Gastrocnemius medialis (tissue), 4 donors: ENCODE measurements at regions not wholly inside any gene's neighbourhood (a gene's known extent, or its start where the extent isn't known, plus 50 kb on each side); places are given as distances from the start of the nearest gene placed in this dataset.

Experiments
- POLR2A ChIP-seq, 2 donors: fragments of 450-650 bp; IDR thresholded peaks; one replicate each; pipeline ENCODE4 v1.6.1; 2017; ENCODE audit warnings: antibody characterized with exemption in 2 of 2, mild to moderate bottlenecking in 2 of 2, moderate library complexity in 2 of 2
- TF ChIP-seq, protein P1 (sequence below), 5 experiments: fragments of 450-650 bp in 3 of 5; fragments of 200-600 bp in 2 of 5; sonication (generic) in 2 of 5; IDR thresholded peaks in 4 of 5; conservative IDR thresholded peaks in 1 of 5; 1 replicate in 4 of 5; 2 replicates in 1 of 5; pipeline ENCODE4 v1.5.1; 2016 to 2019; ENCODE audit warnings: antibody characterized with exemption in 5 of 5, mild to moderate bottlenecking in 3 of 5, moderate library complexity in 3 of 5

- TF ChIP-seq, protein P1, sequence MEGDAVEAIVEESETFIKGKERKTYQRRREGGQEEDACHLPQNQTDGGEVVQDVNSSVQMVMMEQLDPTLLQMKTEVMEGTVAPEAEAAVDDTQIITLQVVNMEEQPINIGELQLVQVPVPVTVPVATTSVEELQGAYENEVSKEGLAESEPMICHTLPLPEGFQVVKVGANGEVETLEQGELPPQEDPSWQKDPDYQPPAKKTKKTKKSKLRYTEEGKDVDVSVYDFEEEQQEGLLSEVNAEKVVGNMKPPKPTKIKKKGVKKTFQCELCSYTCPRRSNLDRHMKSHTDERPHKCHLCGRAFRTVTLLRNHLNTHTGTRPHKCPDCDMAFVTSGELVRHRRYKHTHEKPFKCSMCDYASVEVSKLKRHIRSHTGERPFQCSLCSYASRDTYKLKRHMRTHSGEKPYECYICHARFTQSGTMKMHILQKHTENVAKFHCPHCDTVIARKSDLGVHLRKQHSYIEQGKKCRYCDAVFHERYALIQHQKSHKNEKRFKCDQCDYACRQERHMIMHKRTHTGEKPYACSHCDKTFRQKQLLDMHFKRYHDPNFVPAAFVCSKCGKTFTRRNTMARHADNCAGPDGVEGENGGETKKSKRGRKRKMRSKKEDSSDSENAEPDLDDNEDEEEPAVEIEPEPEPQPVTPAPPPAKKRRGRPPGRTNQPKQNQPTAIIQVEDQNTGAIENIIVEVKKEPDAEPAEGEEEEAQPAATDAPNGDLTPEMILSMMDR (IDR thresholded peaks at IDR 0.05 in 4 of 5, conservative IDR thresholded peaks at IDR 0.05 in 1 of 5), result no peak
- no peak for TF ChIP-seq POLR2A (IDR thresholded peaks at IDR 0.05)
Observed at GRCh38 chr12:53836119-53836655, 84.4 kb upstream of the CISTR start.
